CD1c-positive myeloid dendritic cell (primary cell): ENCODE measurements at regions not wholly inside any gene's neighbourhood (a gene's known extent, or its start where the extent isn't known, plus 50 kb on each side); places are given as distances from the start of the nearest gene placed in this dataset.

Experiments used
- DNase-seq: peaks from one replicate; pipeline ENCODE4 v3.0.0-alpha.2; 2016; ENCODE audit errors: extremely low spot score

- DNase-seq = no peak
Observed at GRCh38 chr18:39007031-39007902, 1441.7 kb upstream of the CELF4 start.

- DNase-seq = no peak
Observed at GRCh38 chr18:38996056-38996455, 1430.5 kb upstream of the CELF4 start.

DNA sequence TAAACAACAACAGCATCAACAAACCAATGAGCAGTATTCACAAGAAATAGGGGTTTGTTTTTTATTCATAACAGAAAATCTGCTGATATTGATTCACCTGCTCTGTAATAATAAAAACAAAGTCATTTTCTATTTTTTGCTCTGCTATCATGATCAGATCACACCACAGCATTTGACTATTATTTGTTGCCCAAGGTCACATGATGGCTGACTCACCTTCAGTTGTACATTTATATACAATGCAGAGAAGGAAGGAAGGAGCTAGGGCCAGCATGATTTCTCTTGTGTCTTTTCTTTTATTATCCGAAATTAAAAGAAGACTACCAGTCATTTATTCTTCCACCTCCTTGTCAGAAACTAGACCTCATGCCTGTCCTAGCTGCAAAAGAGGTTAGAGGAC is 1427.7 kb upstream of the CELF4 start:
- no peak for DNase-seq

- no peak for DNase-seq
Observed at GRCh38 chr18:38984968-38985367, 1419.4 kb upstream of the CELF4 start.

GRCh38 chr18:38982072-38982471 is 1416.5 kb upstream of the CELF4 start:
- no peak for DNase-seq

DNA sequence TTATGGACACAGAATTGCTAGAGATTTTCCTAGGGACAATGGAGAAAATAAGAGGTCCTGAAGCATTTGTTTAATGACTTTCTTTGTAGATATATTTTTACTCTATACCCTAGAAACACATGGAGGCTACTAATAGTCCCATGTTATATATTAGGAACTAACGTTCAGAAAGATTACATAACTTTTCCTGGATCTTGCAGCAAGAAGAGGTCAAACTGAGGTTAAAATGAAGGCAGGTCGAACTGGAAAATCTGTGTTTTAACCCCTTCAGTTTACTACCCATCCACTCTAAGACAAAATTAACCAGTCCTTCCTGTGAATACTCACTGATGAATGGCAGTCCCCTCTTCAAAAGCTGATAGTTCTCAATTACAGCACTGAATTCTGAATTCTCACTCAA is 1415.8 kb upstream of the CELF4 start:
- DNase-seq = no peak

DNA sequence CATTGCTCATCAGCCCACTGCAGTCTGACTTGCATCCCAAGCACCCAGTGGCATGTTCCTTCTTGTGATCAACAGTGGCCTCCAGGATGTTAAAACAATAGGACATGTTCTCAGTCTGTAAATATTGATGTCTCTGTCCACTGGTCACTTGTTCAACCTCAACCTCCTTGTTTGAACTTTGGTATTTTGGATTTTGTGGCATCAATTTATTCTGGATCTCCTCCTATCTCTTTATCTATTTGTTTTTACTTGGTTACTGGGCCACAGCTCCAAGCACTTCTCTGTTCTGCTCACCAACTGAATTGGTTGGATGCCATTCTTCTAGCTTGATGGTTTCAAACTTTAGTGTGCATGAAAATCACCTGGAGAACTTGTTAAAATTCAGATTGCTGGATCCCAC is 1414.8 kb upstream of the CELF4 start:
- no peak for DNase-seq

DNA sequence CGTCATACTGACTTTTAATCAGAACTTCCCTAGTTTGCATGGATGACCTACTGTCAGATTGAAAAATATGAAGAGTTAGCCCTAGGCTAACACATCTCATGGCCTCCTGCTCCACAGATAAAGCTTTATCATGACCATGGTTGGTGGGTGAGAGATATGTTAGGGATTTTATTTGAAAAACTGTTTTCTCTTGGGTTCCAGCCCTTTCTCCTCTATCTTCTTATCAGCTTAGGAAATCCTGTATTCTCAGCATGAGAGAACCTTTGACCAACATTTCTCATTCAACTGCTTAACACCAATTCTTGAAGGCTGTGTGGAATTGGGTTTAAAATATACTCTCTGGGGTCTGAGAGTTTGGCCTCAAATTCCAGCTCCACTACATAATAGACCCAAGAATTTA is 1407.0 kb upstream of the CELF4 start:
- DNase-seq = no peak

GRCh38 chr18:38971881-38972280 is 1406.3 kb upstream of the CELF4 start:
- DNase-seq = no peak

- DNase-seq = no peak
Observed at GRCh38 chr18:38966841-38967240, 1401.2 kb upstream of the CELF4 start.

DNA sequence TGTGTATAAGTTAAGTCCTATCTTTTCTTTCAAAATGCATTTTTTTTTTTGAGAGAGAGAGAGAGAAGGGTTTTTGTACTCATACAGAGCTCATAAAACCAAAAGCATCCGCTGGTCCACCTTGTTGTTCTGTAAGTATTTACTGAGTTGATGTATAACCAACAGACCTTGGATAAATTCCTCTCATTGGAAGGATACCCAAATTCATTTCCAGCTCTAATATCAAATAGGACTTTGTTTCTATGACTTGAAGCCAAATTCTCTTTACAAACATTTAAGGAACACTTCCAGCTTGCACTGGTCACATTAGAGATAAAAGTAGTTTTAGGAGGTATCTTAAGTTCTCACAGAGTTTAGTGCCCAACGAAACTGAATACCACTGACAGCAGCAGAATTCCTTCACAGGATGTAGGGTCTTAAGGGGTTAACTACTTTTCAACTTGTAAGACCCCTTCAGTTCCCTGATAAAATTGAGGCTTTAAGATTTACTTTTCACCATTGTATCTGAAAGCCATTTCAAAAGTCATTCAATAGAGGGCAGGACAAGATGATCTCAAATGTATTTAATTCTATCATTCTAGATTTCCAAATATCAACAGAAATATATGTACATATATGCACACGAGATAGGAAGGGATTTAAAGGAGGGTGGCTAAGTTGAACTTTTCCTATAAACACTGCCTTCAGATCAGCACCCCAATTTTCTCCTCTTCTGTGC is 1398.5 kb upstream of the CELF4 start:
- DNase-seq = no peak

- no peak for DNase-seq
Observed at GRCh38 chr18:38961880-38962279, 1396.3 kb upstream of the CELF4 start.

DNA sequence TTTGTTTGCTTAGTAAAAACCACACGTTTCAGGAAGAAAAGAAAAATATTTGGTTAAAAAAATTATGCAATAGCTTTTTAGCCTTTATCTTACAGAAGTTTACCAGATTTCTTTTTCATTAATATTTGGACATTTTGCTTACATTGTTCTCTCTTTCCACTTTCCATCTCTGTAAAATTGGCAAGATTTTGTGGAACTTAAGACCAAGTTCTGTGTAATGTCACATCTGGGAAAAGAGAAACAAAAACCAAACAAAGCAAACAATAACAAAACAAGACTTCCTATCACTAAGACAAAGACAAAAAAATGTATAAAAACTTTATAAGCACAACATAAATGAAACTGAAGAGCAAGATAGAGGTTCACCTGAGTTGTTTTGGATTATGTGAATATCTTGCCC is 1392.1 kb upstream of the CELF4 start:
- DNase-seq = no peak

GRCh38 chr18:38956068-38956467 is 1390.5 kb upstream of the CELF4 start:
- no peak for DNase-seq

DNA sequence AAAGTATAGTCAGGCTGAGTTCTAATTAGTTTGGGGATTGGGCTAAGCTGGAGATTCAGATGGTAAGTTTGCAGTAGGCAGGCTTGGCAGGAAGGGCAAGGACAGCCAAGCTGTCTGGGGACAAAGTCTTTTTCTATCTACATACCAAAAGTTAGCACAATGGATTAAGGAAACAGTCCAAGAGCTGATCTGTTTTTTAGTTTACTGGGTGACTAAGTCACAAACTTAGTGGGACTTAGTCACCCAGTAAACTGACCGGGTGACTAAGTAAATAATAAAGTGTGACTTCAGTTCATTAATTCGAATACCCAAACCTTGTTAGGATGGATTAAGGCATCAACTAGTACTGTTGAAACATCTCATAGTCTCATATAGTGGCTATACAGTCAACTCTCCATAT is 1386.0 kb upstream of the CELF4 start:
- DNase-seq = no peak

GRCh38 chr18:38948436-38948835 is 1382.8 kb upstream of the CELF4 start:
- DNase-seq = no peak

GRCh38 chr18:38944446-38945024 is 1378.9 kb upstream of the CELF4 start:
- no peak for DNase-seq

DNA sequence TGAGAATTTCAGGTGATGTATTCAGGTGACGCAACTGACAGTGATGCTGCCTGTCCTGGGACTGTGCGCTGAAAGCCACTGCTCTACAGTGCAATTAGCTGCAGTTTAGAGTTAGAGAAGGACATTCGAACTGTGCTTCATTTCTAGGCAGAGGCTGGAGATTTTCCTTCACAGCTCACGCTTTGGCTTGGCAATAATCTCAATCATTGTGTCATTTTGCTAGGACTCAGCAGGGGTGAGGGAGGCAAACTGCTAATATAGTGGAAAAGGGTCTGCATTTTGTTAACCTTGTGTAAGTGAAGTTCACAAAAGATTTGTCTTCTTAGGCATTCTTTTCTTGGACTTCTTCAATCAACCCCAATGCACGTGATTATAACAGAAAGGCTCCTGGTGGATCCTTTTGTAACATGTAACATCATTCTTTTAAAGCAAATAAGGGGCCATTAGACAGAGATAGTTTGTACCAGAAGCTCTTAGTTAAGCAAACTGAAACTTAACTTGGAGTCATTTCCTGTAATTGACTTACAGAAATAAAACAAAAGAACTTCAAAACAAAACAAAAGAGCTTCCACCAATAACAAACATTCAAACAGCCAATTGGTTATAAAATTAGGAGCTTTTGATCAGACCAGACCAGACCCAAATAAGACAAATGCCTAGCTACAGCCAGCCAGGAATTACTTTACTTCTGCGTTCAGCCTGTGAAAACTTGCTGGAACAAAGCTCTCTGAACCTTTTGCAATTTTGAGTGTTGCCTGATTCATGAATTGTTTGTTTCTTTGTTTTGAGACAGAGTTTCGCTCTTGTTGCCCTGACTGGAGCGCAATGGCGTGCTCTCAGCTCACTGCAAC is 1376.3 kb upstream of the CELF4 start:
- no peak for DNase-seq

- DNase-seq = peak; percentile 88
Observed at GRCh38 chr18:38940863-38941531, 1375.4 kb upstream of the CELF4 start.

- DNase-seq = no peak
Observed at GRCh38 chr18:38940475-38940862, 1374.9 kb upstream of the CELF4 start.

GRCh38 chr18:38933910-38934510 is 1368.4 kb upstream of the CELF4 start:
- DNase-seq = no peak
